Activated naive CD4-positive, alpha-beta T cell treated with anti-CD3 and anti-CD28 coated beads, Interleukin-2, amount 10 ng/mL, durations not matched to agents 7 days and 5 days (primary cell): ENCODE measurements at regions not wholly inside any gene's neighbourhood (a gene's known extent, or its start where the extent isn't known, plus 50 kb on each side); places are given as distances from the start of the nearest gene placed in this dataset.

Experiments used
- CTCF ChIA-PET: fragments of 350-600 bp; sonication (Branson Sonifier 250); formaldehyde crosslinking; loops from one replicate; lab custom pipeline; 2021; ENCODE audit warnings: antibody characterized with exemption; lab: Charles Lee
- DNase-seq: peaks from one replicate; pipeline ENCODE4 v3.0.0-alpha.2; 2020
- H3K27ac Mint-ChIP-seq: one replicate; pipeline ENCODE4 v1.8.0; 2021; ENCODE audit warnings: mild to moderate bottlenecking, moderate library complexity, mixed read lengths
- H3K27me3 Mint-ChIP-seq: one replicate; pipeline ENCODE4 v1.8.0; 2021; ENCODE audit warnings: mild to moderate bottlenecking, mixed read lengths
- H3K36me3 Mint-ChIP-seq: one replicate; pipeline ENCODE4 v1.8.0; 2021; ENCODE audit warnings: mixed read lengths
- H3K4me1 Mint-ChIP-seq: one replicate; pipeline ENCODE4 v1.8.0; 2021; ENCODE audit warnings: mixed read lengths
- H3K4me3 Mint-ChIP-seq: one replicate; pipeline ENCODE4 v1.8.0; 2021; ENCODE audit warnings: mild to moderate bottlenecking, moderate library complexity, mixed read lengths
- H3K9me3 Mint-ChIP-seq: one replicate; pipeline ENCODE4 v1.8.0; 2021; ENCODE audit warnings: mixed read lengths

DNA sequence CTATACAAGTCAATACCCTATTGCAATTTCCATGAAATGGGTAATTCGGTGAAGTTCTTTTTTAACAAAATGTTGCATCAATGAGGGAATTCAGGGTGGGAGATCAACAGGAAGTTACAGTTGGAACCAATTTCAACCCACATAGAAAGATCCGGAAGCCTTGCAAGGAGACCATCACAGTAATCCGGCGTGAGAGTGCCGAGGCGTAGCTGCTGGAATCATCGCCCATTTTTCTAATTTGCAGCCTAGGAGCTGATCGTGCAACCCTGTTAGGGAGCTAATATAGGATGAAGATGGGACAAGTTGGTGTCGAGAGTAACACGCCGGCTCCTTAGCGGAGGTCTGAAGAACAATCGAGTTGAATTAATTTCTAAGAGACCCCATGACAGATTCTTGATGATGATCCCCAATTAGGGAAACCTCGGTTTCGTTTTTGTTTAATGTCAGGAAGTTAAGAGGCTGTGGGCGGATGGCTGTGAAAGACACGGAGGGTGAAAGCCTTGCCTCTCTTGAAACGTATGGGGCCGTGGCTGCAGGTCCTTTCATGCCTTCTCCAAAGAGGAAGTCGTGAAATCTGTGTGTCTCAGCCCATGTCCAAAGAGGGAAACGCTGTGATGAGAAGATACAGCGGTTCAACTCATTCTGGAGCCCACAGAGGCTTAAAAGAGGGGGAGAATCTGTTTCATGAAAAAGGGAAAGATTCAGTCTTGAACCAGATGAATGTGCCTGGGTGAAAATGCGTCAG lies 51.2 kb upstream of the CARD11 start:
- peaks cover 68% of the 10 kb centered on the region for H3K4me1 Mint-ChIP-seq
- DNase-seq, result peak; percentile 70
- peaks cover 4% of the 10 kb centered on the region for H3K27me3 Mint-ChIP-seq
- H3K36me3 Mint-ChIP-seq, result peaks cover 2% of the 10 kb centered on the region
- H3K4me3 Mint-ChIP-seq, result peak overlapping the region; percentile 66
- H3K27ac Mint-ChIP-seq, result peak overlapping the region; percentile 97
- CTCF ChIA-PET, result interaction anchor here (0.8 to 6.8 kb wide), 5 partner anchors 9 to 60 kb away, joined by 3 to 68 read pairs (median 4); no protein-coding TSS in a partner anchor
- H3K9me3 Mint-ChIP-seq, result no peaks in the 10 kb centered on the region

DNA sequence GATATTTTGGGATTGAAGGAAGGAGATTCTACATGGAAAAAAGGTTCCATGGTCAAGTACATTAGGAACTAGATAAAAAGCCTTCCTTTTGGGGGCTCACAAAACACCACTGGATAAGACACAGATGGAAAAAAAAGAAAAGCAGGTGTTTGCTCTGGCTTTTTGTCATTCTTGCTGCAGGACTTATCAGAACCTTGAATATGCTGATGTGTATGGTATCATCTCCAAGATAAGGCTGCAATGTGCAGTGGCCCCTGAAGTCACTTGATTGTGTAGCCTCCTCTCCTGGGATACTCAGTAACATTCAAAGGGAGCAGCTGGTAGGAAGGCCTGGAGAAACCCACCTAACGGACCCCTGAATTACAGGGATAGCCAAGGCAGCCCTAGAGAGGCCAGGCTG lies 54.1 kb upstream of the CARD11 start:
- DNase-seq, result no peak
- CTCF ChIA-PET, result no interaction called here
- Mint-ChIP-seq H3K4me1 (peaks cover 61% of the 10 kb centered on the region), H3K27me3 (peaks cover 4% of the 10 kb centered on the region), H3K4me3 (no peak overlapping the region), H3K27ac (no peak overlapping the region), H3K36me3 (no peaks in the 10 kb centered on the region), H3K9me3 (no peaks in the 10 kb centered on the region)

DNA sequence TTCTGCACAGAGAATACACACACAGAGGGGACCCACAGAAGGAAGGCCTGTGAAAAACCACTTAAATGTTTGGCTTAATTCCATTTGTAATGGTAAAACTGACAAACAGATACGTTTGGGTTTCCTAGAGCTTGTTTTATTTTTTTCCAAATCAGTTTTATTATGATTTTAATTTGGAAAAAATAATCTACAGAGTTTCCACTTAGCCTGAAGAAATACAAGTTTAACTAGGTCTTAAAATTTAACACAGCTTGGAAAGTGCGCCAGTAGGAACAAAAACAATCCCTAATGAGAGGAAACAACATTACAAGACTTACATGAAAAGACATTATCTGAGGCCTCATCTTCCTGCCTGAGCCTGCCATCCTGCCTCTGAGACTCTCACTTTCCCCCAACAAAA lies 58.5 kb upstream of the CARD11 start:
- peaks cover 4% of the 10 kb centered on the region for H3K27me3 Mint-ChIP-seq
- CTCF ChIA-PET, result interaction anchor here (0.8 kb wide), 1 partner anchor 37 kb away, joined by 6 read pairs; no protein-coding TSS in a partner anchor
- DNase-seq, result no peak
- no peak overlapping the region for H3K4me3 Mint-ChIP-seq
- peak overlapping the region; percentile 52 for H3K27ac Mint-ChIP-seq
- peaks cover 7% of the 10 kb centered on the region for H3K9me3 Mint-ChIP-seq
- H3K4me1 Mint-ChIP-seq, result peaks cover 59% of the 10 kb centered on the region
- H3K36me3 Mint-ChIP-seq, result peaks cover 12% of the 10 kb centered on the region

DNA sequence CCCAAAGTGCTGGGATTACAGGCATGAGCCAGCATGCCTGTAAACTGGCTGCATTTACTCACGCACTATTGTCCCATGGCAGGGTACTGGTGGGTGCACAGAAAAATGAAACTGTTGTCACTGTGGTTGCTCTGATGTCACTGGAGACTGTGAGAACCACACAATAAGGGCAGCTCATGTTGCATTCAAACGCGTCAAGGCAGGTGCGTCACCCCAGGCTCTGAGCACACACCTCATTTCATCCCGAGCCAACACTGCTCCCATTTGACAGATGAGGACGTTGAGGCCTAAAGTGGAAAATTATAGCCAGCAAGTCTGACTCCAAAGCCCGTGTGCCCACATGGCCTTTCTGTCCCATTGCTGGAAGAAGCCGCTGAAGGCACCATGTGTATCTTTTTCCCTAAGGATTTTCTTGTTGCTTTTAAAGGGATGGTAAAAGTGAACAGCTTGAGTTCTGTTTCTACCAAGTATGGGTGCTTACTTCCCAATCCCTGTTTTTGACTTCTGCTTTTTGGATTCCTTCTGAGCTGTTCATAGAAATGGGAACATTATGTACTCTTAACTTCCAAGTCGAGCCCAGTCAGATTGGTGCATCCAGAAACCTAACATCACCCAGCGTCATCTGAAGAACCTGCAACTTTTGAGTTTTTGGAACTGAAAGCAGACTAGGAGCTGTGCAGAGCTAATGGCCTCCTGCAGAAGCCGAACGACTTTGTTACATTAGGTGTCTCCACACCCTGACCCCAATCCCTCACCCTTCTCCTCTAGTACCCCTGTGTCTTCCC lies 60.1 kb upstream of the CARD11 start:
- Mint-ChIP-seq H3K4me1 (peaks cover 75% of the 10 kb centered on the region), H3K4me3 (no peak overlapping the region), H3K9me3 (peaks cover 21% of the 10 kb centered on the region), H3K36me3 (peaks cover 27% of the 10 kb centered on the region), H3K27me3 (peaks cover 2% of the 10 kb centered on the region), H3K27ac (peak overlapping the region; percentile 33)
- DNase-seq, result no peak
- CTCF ChIA-PET, result interaction anchor here (1.7 kb wide), 1 partner anchor 10 kb away, joined by 5 read pairs; no protein-coding TSS in a partner anchor

DNA sequence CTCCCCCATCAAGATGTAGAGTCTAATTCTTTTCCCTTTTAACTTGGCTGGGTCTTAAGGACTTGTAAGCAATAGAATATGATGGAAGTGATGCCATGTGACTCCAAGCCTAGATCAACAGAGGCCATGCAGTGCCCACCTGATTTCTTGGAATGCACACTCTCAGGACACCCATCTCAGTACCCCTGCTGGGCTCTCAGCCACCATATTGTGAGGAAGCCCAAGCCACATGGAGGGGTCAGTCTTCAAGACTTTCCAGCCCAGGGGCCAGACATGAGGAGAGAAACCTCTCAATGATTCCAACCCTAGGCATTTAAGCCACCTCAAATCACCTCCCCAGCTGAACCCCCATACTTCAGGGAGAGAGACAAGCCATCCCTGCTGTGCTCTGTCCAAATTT lies 62.2 kb upstream of the CARD11 start:
- CTCF ChIA-PET, result interaction anchor here (1.6 to 1.8 kb wide), 3 partner anchors 14 to 49 kb away, joined by 6 to 7 read pairs (median 6); no protein-coding TSS in a partner anchor
- Mint-ChIP-seq H3K36me3 (peaks cover 40% of the 10 kb centered on the region), H3K9me3 (peaks cover 30% of the 10 kb centered on the region), H3K4me3 (no peak overlapping the region), H3K27ac (peak overlapping the region; percentile 85), H3K4me1 (peaks cover 91% of the 10 kb centered on the region), H3K27me3 (peaks cover 3% of the 10 kb centered on the region)
- no peak for DNase-seq

DNA sequence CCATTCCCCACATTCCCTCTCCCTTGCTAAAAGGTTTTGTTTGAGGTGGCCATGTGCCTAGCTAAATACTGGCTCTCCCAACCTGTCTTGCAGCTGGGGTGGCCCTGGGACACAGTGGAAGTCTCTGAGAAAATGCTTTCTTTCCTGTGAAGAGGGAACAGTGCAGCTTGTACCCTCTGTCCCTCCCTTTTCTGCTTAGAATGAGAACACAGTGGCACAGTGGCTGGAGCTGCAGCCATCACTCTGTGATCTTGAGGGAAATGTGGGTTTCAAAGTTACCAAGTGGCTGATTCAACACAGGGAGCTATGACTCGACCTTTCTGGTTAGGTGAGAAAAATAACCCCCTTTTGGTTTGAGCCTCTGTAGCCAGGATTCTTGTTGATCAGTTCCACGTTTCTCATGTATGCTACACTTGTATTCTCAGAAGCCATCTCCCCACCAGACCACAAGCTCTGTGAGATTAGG lies 62.7 kb upstream of the CARD11 start:
- Mint-ChIP-seq H3K27ac (peak overlapping the region; percentile 85), H3K4me3 (no peak overlapping the region)

DNA sequence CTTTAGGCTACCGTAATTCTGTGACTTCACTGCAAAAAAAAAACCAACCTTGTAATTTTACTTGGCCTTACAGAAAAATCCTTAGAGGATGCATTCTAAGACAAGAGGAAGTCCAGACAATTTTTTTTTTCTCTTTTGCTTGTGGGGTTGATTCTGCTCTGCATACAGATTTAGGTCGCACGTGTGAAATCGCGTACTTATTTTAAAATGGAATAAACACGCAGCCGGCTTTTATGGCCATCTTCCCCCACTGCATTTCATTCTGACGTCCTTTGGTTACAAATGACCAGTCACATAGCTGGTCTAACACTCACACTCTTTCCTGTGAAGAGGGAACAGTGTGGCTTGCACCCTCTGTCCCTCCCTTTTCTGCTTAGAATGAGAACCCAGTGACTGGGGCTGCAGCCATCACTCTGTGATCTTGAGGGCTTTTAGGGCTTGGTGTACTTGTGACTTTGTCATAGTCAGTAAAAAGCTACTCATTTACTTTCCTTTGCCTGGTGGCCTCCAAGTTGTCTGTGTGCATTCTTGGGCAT lies 63.6 kb upstream of the CARD11 start:
- DNase-seq, result no peak
- Mint-ChIP-seq H3K27me3 (peaks cover 3% of the 10 kb centered on the region), H3K4me1 (peaks cover 90% of the 10 kb centered on the region), H3K9me3 (peaks cover 30% of the 10 kb centered on the region), H3K36me3 (peaks cover 43% of the 10 kb centered on the region), H3K4me3 (no peak overlapping the region), H3K27ac (peak overlapping the region; percentile 85)
- CTCF ChIA-PET, result interaction anchor here (0.8 to 1.8 kb wide), 3 partner anchors 15 to 47 kb away, joined by 3 to 6 read pairs (median 3); no protein-coding TSS in a partner anchor

More for the DNA sequence above, 62.7 kb upstream of the CARD11 start:
- CTCF ChIA-PET, result interaction anchor here (0.5 to 1.8 kb wide), 5 partner anchors 14 to 826 kb away, joined by 3 to 7 read pairs (median 6); no protein-coding TSS in a partner anchor
- peaks cover 42% of the 10 kb centered on the region for H3K36me3 Mint-ChIP-seq
- peak; percentile 53 for DNase-seq
- peaks cover 3% of the 10 kb centered on the region for H3K27me3 Mint-ChIP-seq
- H3K4me1 Mint-ChIP-seq, result peaks cover 91% of the 10 kb centered on the region
- peaks cover 30% of the 10 kb centered on the region for H3K9me3 Mint-ChIP-seq

DNA sequence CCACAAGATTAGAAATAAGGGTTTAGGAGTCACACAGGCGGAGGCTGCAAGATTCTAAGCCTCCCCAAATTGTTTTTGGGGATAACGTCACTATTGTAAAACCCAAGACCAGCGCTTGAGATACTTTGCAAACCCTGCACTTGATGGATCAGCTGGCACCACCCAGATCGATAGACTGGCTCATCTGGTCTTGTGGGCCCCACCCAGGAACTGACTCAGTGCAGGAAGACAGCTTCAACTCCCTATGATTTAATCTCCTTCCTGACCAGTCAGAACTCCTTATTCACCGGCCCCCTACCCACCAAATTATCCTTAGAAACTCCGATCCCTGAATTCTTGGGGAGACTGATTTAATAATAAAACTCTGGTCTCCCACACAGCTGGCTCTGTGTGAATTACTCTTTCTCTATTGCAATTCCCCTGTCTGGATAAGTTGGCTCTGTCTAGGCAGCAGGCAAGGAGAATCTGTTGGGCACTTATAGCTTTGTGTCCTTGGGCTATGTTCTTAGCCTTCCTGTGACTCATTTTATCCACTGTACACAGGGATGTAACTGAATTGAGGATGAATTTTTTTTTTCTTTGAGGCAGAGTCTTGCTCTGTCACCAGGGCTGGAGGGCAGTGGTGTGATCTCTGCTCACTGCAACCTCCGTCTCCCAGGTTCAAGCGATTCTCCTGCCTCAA lies 64.4 kb upstream of the CARD11 start:
- Mint-ChIP-seq H3K4me1 (peaks cover 90% of the 10 kb centered on the region), H3K27me3 (peaks cover 3% of the 10 kb centered on the region), H3K27ac (peak overlapping the region; percentile 85), H3K36me3 (peaks cover 47% of the 10 kb centered on the region), H3K9me3 (peaks cover 33% of the 10 kb centered on the region), H3K4me3 (no peak overlapping the region)
- no peak for DNase-seq
- CTCF ChIA-PET, result interaction anchor here (0.8 kb wide), 1 partner anchor 16 kb away, joined by 3 read pairs; no protein-coding TSS in a partner anchor

DNA sequence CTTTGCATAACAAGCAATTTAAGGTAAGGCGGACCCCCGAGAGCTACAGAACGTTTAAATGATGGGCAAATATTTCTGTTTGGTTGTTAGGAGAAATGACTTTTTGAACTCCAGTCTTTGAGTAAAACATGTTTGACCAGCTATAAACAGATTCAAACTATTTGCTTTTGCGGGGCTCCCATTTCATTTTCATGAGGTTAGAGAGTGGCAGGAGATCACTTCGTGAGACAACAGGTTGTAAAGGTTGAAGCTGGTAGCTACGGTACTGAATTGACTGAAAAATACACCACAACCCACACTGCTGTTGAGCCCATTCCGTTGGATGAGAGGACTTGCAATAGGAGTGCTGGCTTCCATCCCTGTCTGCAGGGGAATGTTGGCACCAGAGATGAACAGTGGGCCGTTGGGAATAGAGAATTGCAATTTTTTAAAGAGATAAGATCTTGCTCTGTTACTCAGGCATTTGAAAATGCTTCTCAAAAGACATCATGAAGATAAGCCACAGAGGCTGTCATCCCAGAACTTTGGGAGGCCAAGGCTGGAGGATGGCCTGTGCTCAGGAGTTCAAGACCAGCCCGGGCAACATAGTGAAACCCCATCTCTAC lies 65.7 kb upstream of the CARD11 start:
- H3K9me3 Mint-ChIP-seq, result peaks cover 46% of the 10 kb centered on the region

DNA sequence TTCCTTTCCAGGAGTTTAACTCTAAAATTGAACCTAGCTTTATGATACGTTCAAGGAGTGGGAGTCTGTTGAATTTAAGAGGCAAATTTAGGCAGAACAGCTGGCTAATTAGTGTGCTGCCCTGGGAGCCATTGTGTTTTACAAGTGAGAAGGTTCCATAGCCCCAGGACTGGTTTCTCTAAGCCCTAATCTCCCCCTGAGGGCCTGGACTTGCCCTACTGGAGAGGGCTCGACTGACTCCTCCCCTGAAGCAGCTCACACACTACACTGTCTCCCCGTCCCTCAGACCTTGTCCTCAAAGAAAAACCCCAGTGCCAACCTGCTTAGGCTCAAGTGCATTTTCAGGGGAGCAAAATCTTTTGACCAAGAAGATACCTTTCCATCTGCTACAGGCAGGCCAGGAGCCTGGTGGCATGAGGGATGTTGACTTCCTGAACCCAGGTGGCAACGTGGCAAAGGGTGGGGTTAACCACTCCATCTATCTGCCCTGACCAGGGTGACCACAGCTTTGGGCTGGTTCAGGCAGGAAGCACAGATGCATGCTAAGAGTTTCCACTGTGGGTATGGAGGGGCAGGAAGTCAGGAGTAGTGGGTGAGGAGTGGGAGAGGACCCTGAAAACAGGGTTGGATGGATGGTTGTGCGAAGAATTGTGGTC lies 68.9 kb upstream of the CARD11 start:
- Mint-ChIP-seq H3K4me1 (peaks cover 93% of the 10 kb centered on the region), H3K27ac (peak overlapping the region; percentile 71), H3K36me3 (peaks cover 61% of the 10 kb centered on the region), H3K4me3 (peak overlapping the region; percentile 8), H3K9me3 (peaks cover 51% of the 10 kb centered on the region), H3K27me3 (peaks cover 3% of the 10 kb centered on the region)
- CTCF ChIA-PET, result interaction anchor here (1.1 to 1.5 kb wide), 3 partner anchors 13 to 47 kb away, joined by 3 to 4 read pairs (median 4); no protein-coding TSS in a partner anchor
- peak; percentile 65 for DNase-seq

More for the DNA sequence above, 65.7 kb upstream of the CARD11 start:
- Mint-ChIP-seq H3K4me1 (peaks cover 93% of the 10 kb centered on the region), H3K4me3 (no peak overlapping the region), H3K36me3 (peaks cover 56% of the 10 kb centered on the region), H3K27ac (no peak overlapping the region), H3K27me3 (peaks cover 3% of the 10 kb centered on the region)
- no peak for DNase-seq
- CTCF ChIA-PET, result interaction anchor here (1.2 kb wide), 1 partner anchor 40 kb away, joined by 3 read pairs; no protein-coding TSS in a partner anchor

DNA sequence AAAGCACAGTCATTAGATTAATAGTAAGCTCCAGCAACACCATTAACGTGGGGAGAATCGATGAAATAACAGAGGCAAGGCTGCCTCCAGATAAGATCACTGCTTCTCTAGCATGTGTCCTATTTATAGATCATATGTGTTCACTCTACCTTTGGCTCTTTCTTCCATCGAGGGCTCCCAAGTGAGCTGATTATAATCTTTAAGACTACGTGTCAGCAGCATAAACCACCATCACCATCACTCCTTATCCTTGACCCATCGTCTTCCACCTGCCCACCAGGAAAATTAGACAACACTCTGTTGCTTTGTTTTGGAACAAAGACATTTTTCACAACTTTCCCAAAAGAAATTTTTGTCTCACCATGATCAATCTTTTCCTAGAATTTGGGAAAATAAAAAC lies 71.2 kb upstream of the CARD11 start:
- H3K27me3 Mint-ChIP-seq, result no peaks in the 10 kb centered on the region
- no peak for DNase-seq
- peaks cover 90% of the 10 kb centered on the region for H3K4me1 Mint-ChIP-seq
- H3K9me3 Mint-ChIP-seq, result peaks cover 35% of the 10 kb centered on the region
- CTCF ChIA-PET, result interaction anchor here (1.2 to 7.3 kb wide), 2 partner anchors 25 to 49 kb away, joined by 5 to 39 read pairs; no protein-coding TSS in a partner anchor
- peak overlapping the region; percentile 39 for H3K27ac Mint-ChIP-seq
- peaks cover 42% of the 10 kb centered on the region for H3K36me3 Mint-ChIP-seq
- no peak overlapping the region for H3K4me3 Mint-ChIP-seq

DNA sequence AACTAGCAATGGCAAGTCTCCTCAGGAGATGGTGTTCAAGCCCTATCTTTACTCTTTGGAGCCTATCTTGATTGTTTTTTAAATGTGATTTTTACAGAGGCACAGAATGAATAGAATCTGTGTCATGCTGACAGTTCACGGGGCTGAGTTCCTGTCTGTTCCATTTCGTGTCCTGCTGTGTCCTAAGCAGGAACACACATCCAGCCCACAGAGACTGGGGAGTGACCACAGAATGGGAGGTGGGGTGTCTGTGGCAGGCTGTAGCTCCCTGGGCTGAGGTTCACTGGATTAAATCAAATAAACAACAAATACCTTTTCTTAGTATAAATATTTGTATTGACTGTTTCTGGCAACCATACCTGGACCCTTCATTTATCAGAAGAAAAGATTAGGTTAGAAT lies 73.4 kb upstream of the CARD11 start:
- Mint-ChIP-seq H3K27ac (peak overlapping the region; percentile 87), H3K4me1 (peaks cover 89% of the 10 kb centered on the region)

More for the DNA sequence above, 73.4 kb upstream of the CARD11 start:
- CTCF ChIA-PET, result interaction anchor here (1.0 to 7.3 kb wide), 5 partner anchors 18 to 74 kb away, joined by 3 to 39 read pairs (median 4); no protein-coding TSS in a partner anchor
- Mint-ChIP-seq H3K36me3 (peaks cover 46% of the 10 kb centered on the region), H3K4me3 (peak overlapping the region; percentile 70), H3K27me3 (peaks cover 7% of the 10 kb centered on the region), H3K9me3 (peaks cover 43% of the 10 kb centered on the region)
- DNase-seq, result no peak
